ENCODE measurements at regions not wholly inside any gene's neighbourhood (a gene's known extent, or its start where the extent isn't known, plus 50 kb on each side); places are given as distances from the start of the nearest gene placed in this dataset.
"Not testable (repeated sequence)": the region's sequence is repeated elsewhere in the genome, so short reads cannot be mapped to it uniquely, and the experiment has no call there.

DNA sequence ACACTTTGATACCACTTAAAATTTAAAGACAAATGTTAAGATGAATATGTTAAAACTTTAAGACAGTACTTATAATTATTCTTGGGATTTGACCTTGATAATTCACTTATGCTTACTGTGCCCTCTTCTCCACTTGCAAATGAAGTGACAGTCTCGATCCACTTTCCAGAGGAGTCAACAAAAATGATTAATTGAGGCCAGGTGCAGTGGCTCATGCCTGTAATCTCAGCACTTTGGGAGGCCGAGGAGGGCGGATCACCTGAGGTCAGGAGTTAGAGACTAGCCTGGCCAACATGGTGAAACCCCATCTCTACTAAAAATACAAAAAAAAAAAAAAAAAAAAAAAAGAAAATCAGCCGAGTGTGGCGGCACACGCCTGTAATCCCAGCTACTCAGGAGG lies 52.6 kb upstream of the ZPLD1 start:
- TF ChIP-seq, protein P1, sequence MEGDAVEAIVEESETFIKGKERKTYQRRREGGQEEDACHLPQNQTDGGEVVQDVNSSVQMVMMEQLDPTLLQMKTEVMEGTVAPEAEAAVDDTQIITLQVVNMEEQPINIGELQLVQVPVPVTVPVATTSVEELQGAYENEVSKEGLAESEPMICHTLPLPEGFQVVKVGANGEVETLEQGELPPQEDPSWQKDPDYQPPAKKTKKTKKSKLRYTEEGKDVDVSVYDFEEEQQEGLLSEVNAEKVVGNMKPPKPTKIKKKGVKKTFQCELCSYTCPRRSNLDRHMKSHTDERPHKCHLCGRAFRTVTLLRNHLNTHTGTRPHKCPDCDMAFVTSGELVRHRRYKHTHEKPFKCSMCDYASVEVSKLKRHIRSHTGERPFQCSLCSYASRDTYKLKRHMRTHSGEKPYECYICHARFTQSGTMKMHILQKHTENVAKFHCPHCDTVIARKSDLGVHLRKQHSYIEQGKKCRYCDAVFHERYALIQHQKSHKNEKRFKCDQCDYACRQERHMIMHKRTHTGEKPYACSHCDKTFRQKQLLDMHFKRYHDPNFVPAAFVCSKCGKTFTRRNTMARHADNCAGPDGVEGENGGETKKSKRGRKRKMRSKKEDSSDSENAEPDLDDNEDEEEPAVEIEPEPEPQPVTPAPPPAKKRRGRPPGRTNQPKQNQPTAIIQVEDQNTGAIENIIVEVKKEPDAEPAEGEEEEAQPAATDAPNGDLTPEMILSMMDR (IDR thresholded peaks at IDR 0.05; ENCODE audit: low read length): not testable (repeated sequence)
- TF ChIP-seq EZH2phosphoT487 (IDR thresholded peaks at IDR 0.05; ENCODE audit: low read length): not testable (repeated sequence)

All from MM.1S (cell line).